HG02884 (cell line): ENCODE measurements at regions not wholly inside any gene's neighbourhood (a gene's known extent, or its start where the extent isn't known, plus 50 kb on each side); places are given as distances from the start of the nearest gene placed in this dataset.

Experiments
- ATAC-seq: cut with Tn5 transposase; IDR thresholded peaks from one replicate; pipeline ENCODE4 v1.9.1; 2021; ENCODE audit warnings: mild to moderate bottlenecking, moderate library complexity; ENCODE audit not compliant: unreplicated experiment

DNA sequence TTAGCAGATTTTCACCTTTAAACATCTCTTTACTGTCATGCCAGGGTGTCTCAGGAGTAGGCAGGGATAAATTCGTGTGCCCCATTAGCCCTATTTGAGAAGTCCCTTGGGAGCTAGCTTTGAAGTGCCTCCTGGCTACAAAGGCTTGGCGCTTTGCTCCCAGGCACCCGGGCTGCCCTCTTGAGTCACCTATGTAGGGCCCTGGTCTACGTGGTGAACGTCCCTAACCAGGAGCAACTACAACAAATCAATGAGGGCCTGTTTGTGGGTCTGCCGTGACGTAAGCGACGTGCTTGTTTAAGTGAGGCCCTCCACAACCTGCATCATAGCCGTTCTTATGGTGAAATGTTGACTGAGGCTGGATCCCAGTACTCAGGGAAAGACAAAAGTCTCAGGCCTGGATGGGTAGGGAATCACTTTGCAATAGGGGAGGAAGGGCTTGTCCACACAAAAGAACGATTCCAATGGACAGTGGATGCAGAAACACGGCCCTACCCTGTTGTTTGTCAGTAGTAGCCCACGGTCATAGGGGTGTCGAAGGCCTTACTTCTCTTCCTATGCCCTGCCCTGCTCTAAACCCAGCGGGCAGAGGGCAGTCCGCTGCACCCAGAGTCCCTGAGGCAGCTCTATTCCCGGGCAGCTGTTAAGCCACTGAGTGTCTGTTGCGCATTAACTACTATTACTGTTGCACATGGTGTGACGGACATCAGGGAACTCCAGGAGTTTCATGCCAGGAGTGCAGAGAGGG, 93.9 kb downstream of the INHBB start:
- no peak for ATAC-seq

DNA sequence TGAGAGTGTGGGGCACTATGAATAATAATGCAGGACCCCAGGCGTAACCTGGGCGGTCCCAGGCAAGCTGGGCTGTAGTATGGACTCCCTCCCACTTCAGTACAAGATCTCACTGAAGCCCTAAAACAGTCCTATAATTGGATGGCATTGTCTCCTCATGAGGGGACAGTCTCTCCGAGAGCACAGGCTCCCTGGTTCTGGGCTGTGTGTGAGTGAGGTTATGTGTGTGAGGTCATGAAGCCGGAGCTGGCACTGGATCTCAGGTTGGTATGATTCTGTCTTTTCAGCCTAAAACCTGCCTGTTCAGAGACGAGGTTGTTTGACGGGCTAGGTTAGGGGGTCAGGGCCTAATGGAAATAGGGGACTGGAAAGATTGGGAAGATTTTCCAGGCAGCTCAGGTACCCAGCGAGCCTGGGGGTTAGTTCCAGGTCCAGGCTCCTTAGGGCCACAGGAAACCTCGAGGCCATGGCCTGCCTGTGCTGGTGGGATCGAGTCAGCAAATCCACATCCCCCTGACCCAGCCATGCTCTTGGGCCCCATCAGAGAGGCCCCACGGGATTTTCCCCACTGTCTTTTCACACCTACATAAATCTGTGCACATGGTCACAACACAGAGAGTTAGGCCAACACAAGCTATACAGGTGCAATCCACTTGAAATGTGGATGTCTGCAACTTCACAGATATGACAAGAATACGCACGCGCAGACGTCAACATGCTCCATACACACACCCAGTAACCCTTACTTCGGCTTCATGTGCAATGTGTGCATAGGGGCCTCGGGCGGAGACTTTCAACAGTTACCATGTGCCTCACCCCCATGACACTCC, 94.8 kb downstream of the INHBB start:
- ATAC-seq = no peak

DNA sequence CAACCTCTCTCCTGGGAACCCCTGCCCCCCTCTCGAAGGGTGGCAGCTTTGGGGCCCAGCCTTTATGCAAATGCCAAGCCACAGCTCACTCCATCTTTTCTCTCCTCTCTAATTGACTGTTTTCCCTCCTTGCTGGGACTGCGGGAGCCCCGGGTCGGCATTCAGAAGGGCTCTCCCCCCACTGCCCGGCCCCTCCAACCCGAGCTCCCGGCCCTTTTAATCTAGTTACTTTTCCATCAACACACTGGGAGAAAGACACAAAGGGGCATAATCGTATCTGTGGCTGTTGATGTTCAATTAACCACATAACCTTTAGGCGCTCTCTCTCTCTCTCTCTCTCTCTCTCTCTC, 95.4 kb downstream of the INHBB start:
- ATAC-seq = no peak

DNA sequence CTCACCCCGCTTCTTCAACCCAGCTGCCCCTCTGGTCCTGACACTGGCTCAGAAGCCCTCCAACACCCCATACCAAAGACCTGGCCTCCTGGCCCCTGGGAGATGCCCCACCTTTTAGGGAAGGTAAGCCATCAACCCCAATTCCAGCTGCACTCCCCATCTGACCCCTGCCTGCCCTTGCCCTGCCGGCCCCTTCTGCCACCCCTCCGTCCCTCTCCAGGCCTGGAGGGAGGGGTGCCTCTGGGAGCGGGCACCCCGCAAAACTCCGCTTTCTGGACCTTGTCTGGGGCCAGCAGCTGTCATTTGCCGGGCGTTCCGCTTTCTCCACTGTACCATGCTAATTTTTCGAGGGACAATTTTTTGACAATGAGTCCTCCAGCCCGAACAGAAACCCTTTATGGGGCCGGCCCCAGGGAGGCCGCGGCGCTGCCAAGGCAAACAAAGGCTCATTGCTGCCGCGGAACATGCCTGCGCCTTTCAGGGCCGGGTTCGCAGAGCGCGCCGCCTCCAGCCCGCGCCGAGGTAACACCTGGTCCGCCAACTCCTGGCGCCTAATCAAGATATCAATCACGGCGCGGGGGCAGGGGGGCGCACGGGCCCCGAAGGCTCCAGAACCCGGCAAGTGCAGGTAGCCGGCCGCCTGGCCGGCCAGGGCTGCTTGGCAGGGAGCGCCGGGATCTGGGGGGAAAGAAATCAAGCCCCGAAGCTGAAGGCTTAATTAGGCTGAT, 96.0 kb downstream of the INHBB start:
- ATAC-seq = no peak

DNA sequence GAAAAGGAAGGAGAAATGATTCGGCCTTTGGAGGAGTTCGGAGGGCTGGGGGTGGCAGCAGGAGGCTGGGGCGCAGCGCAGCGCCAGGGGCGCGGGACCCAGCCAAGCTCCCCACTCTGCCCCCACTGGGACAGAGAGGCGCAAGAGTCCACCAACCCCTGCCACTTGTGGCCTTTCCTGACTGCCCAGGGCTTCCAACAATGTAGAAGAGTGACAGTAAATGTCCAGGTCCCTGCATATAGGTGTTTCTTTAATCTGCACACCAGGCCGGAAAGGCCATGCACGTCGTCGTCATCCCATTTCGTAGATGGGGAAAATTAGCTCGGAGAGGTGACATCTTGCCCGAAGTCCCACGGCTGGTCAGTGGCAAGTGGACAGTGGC, 96.6 kb downstream of the INHBB start:
- no peak for ATAC-seq

DNA sequence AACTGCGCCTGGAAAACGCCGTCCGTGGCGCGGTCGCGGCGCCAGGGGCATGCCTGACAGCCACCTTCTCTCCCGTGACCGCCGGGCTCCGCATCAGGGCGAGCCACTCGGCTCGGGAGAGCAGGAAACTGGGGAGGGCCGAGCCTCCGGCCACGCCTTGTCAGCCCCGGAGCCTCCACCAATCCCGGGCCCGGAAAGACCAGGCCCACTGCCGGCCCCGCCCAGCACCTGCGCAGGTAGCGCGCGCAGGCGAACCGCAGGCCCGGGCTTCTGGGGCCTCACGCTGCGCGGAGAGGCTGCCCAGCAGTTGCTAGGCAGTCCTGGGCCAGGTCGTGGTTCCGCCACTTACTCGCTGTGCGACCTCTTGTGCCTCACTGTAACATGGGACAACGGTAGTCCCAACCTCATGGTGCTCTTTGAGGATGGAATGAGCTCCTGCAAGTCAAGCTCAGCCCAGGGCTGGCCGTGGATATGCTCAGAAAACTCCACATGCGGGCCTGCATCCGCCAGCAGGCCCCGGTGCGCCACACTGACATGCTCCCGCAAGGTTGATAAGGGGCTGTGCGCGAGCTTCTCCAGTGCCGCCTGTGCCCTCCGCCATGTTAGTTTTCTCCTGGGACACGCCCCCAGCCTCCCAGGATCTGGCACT, 97.1 kb downstream of the INHBB start:
- ATAC-seq = no peak

DNA sequence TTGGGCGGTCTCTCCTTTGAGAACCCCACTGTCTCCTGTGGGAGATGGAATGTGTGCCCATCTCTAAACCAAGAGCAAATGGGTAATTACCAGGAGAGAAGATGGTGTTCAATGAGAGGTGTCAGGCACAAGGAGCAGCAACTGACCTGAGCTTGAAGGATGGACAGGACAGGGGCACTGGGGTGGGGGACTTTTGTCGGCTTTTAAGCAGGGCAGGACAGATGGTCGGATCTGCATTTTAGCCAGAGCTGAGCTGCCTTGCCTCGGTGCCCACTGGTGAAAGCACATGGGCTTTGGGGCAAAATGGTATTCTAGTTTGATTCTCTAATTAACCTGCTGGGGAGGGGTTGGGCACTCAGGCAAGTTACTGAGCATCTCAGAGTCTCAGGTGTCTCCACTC, 98.0 kb downstream of the INHBB start:
- ATAC-seq = no peak

DNA sequence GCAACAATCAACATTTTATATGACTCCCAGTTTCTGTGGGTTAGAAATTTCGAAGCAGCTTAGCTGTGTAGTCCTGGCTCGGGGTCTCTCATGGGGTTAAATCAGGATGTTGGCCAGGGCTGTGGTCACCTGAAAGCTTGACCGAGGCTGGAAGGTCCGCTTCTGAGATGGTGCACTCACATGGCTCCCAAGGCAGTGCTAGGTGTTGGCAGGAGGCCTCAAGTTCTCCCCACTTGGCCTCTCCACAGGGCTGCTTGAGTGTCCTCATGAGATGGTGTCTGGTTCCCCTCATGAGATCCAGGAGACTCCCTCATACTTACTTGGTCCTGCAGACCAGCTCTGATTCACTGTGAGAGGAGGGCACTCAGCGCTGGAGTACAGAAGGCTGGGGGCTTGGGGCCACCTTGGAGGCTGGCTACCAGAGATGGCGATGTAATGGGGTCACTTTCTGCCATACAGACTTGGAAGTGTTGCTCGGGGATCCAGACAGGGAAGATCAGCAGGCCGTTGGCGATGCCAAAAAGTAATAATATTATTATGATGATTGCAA, 98.8 kb downstream of the INHBB start:
- no peak for ATAC-seq

DNA sequence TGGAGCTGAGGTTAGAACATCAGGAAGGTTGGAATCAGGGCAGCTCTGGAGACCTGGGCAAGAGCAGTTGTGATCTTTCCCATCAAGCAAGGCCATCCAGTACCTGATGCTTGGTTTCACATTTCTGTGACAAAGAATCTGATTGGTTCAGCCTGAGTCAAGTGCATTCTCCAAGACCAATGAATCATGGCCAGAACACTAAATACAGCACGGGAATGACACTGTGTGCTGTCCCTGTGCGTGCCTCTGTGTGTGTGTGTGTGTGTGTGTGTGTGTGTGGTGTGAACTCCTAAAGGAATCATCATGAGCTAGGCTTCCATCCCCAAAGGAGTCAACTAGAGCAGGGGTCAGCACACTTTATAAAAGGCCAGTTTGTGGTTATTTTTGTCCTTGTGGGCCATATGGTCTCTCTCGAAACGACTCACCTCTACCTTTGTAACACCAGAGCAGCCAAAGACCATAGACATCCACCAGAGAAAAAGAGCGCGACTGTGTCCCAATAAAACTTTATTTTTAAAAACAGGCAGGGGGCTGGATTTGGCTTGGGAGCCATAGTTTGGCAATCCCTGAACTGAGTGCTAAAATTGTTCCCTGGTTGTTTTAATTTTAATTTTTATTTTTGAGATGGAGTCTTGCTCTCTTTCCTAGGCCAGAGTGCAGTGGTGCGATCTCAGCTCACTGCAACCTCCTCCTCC, 99.7 kb downstream of the INHBB start:
- ATAC-seq = no peak

DNA sequence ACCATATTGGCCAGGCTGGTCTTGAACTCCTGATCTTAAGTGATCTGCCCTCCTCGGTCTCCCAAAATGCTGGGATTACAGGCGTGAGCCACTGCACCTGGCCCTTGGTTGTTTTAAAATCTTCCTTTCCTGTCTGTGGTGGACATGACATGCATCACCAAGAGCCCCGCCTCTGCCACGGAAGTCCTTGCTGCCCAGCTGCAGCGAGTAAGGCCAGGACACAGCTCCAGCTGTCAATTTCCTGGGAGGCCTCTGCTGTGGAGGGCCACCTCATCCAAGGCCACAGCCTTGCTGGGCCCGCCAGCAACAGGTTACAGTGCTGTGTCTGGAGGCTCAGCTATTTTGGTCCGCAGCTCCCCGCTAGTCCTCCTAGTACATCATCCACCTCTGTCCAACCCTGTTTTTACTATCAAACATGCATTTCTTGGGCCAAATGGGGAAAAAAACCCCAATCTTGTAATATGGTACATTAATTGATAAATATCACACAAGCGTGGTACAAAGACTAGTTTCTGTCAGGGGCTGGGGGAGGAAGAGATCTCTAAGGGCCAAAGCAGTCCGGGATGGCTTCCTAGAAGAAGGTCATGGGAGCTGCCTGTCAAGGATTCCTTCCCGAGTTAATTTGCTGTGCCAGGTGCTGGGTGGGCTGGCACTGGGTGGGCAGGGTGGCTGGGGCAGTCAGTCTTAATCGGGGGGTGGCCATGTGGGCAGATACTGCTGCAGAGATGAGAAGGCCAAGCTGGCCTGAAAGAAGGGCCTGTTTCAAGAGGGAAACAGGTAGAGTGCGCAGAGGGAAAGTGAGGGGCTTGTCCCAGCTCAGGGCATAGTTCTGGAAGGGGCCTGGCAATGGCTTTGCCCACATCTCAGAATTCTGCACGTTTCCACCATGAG, 100.5 kb downstream of the INHBB start:
- no peak for ATAC-seq

DNA sequence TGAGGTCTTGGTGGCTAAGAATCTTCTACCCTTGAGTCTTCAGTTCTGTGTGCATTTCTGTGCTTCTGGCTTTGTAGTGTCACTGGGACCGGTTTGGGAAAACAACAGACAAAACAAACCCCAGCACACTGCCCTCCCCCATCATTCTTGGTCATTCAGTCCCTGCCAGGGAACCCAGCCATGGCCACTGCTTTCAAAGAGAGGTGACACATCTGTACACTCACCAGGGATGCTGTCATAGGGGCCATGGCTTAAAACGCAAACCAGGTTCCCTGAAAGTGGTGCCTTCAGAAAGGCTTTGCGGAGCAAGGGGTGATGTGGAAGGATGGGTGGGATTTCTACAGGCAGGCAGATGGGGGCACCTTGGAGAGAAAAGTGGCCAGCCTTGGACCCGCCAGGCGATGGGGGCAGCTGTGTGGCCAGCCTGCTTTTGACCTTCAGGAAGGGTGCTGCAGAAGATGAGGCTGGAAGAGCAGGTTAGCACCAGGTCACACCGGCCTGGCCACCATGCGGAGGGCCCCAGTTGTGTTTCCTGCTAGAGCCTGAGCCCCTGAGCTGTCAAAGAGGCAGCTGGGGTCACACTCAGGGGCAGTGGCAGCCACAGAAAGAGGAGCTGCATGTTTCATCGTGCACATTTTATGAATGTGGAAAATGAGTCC, 101.3 kb downstream of the INHBB start:
- no peak for ATAC-seq

DNA sequence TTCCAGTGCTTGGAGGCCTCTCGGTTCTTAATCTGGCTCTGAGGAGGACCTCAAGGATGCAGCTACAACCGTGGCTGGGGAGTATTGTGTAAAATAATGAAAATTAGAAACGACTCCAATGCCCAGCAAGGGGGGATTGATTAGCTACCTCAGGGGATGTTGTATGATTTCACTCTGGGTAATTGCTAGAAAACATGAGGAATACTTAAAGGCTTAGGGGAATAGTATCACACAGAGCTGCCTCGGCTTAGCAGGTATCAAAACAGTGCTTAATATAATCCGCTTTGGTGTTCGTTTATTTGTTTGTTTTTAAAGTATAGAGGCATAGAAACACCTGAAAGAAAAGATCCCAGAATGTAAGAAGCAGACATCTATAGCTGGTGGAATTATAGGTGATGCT, 102.5 kb downstream of the INHBB start:
- ATAC-seq = no peak

DNA sequence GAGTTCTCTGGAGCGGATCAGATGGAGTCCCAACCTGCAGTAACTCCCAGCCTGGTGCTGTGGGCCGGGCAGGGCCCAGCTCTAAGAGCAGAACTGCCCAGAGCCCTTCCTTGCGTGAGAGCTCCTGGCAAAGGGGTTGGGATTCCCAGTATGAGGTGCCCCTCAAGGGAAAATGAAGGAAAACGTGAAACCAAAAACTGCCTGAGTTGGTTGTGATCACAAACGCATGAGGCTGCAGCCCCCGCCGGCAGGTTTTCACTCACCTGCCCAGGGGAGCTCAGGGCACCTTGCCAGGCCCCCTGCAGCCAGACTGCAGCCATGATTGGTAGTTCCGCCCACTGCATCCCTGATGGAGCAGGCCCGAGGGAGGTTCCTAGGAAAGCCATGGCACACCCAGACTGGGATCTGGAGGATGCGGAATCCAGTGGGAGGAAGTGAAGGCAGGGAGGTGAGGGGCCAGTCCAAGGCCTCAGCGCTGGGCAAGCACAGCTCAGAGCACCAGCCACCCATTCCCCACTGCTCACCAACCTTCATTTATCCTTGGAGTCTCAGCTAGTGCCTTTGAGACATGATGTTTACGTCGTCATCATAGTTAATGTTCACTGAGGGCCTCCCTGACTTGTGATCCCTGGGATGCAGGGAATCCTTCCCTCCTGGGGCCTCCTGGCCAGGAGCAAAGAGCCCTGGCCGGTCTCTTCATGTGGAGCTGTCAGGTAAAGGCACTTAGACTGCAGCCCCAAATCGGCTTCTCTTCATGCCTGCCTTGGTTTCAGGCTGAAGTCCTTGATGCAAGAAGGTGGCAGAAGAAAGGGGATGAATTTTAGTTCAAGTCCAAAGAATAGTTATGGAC, 103.2 kb downstream of the INHBB start:
- ATAC-seq = no peak

DNA sequence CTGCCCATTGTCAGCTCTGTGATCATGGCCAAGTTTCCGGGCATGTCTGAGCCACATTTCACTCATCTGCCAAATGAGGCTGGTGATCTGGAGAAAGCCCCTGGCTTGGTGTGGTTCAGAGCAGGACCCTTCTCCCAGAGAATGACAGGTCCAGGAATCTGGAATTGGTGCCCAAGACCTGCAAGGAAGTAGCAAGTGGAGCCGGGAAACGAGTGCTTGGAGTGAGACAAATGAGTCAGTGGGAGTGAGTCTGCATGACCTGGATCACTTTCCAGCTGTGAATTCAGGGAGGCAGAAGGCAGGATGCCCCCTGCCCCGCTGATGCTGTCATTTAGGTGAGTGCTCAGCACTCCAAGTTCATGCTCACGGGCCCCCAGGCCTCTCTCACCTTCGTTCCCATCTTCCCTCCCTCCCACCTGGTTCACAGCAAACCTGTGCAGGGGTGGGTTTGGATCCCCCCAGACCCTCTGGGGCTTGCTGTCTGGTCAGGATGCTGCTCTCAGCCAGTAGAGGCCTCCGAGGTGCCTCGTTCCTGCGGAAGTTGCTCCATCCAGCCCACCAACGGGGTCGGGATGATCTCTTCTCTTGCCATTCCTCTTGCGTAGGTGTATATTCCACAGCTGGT, 104.4 kb downstream of the INHBB start:
- ATAC-seq = no peak

DNA sequence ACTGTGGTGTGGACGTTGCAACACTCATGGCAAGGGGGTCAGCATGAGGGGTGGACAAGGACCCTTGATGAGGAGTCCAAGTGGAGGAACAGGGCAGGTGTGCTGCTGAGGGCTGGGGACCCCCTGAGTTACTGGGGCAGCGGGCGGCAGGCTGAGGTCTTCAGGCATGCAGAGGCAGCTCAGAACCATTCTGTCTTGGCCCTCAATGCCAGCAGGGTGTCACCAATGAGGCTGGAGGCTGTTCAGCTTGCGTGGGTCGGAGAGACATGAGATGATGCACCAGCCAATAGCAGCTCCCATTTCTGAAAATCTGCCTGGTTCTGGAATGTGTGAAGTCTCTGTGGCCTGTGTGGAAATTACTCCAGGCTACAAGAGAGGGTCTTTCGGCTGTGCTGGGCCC, 105.4 kb downstream of the INHBB start:
- no peak for ATAC-seq

DNA sequence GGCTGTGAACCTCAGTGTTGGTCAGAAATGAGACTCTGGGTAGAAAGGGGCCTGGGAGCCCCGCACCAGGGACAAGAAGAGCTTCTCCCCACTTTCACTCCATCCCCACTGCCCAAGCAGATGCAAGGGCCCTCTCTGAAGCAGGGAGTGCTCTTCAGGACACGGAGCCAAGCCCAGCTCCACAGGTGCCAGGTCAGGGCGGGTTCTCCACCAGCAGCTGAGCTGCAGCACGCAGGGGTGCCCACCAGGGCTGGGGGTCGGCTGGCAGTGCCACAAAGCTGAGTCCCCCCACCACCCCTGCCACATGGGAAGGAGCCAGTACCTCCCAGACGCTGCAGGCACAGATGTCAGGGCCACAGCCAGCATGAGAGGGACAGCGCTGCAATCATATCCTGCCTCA, 106.2 kb downstream of the INHBB start:
- ATAC-seq = no peak

DNA sequence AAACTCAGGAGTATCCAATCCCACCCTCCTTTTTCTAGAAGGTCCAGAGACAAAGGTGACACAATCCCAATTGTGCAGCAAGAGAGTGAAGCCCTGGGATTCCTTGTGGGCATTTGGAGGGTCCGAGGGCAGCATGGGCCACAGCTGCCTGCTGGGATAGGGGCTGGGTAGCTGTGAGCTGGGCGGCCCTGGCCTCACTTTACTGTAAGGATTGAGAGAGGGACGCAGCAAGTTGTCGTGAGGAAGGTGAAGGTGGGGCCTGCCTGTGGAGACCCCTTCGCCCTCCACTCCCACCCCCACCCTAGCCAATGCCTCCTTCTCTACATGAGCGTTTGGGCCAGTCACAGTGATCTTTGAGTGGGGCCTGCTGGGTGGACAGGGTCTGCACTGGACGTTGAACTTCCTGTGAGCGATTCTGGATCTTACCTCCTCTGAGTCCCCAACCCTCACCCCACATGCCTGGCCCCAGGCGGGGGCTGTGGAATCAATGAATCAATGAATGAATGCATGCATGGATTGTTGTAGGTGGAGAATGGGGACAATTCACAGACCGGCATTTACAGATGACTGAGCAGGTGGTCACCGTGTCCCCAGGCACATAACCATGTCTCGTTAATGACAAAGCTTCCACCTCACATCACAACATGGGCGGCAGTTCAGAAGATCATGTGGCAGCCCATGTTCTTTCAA, 107.2 kb downstream of the INHBB start:
- ATAC-seq = no peak
